ENCODE measurements at regions not wholly inside any gene's neighbourhood (a gene's known extent, or its start where the extent isn't known, plus 50 kb on each side); places are given as distances from the start of the nearest gene placed in this dataset.
A peak's percentile ranks its signal among the peaks of the same experiment; 100 is the strongest.

DNA sequence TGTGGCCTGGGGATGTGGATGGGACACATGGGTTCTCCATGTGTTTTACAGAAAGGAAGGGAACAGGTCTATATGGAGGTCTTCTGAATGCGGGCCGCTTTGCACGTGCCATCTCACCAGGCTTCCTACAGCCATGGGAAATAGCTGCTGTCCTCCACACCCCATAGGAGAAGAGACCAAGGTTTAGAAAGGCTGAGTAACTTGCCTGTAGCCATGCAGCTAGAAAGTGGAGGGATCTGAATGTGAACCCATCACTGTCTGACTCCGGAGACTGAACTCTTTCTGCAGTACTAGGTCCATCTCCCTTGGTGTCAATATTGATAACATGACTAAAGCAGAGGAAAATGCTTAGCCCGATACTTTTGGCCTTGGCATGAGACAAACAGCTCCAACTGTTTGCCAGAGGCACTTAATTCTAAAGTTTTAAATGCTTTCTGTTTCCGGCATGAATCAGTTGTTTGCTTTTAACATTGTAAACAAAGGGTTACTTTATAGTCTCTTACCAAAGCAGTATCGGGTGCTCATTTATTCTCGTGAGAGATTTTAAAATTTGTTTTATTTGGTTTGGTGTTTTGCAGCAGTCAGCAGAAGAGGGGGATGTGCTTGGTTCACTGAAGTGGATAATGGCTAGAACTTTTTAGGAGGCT, 64.8 kb upstream of the LOXL4 start:
- H3K27ac ChIP-seq (ENCODE audit: low read length, poor library complexity, severe bottlenecking), result no peak overlapping the region
- no peak overlapping the region for H3K23ac ChIP-seq (ENCODE audit: low read length in 2 of 2)
- H2BK12ac ChIP-seq (ENCODE audit: low read length in 2 of 2), result peak overlapping the region; percentile 67 to 73
- peak; percentile 82 for DNase-seq
- peak overlapping the region; percentile 71 for H4K91ac ChIP-seq (ENCODE audit: low read length)
- peaks cover 2% of the 10 kb centered on the region for H3K4me1 ChIP-seq (ENCODE audit: control insufficient read depth, insufficient read depth, low read depth, low read length)
- no peak overlapping the region for H3K9ac ChIP-seq (ENCODE audit: low read length)
- H3K4ac ChIP-seq (ENCODE audit: low read depth in 1 of 2, low read length in 2 of 2), result peak overlapping the region in 1 of 2 experiments; percentile 40
- no peaks in the 10 kb centered on the region for H3K79me1 ChIP-seq (replicated peaks; ENCODE audit: low read length, poor library complexity, severe bottlenecking)
- H4K8ac ChIP-seq (ENCODE audit: low read length), result no peak overlapping the region
- no peak overlapping the region for H2BK15ac ChIP-seq (ENCODE audit: low read depth, poor library complexity, severe bottlenecking)
- no peak overlapping the region for H2AFZ ChIP-seq (ENCODE audit: low read depth, low read length)
- H3K14ac ChIP-seq (ENCODE audit: low read length in 2 of 2), result no peak overlapping the region
- peaks cover 4 to 16% of the 10 kb centered on the region in 2 experiments for H3K27me3 ChIP-seq (ENCODE audit: control insufficient read depth in 1 of 2, insufficient read depth in 1 of 2, low read length in 2 of 2)
- H2BK120ac ChIP-seq (ENCODE audit: low read depth, low read length), result peak overlapping the region; percentile 36
- H3K18ac ChIP-seq (ENCODE audit: low read depth in 1 of 2, low read length in 2 of 2), result peak overlapping the region; percentile 74 to 87
- no peak overlapping the region for H3K4me2 ChIP-seq (ENCODE audit: low read length, poor library complexity, severe bottlenecking)
- H2AK5ac ChIP-seq (ENCODE audit: low read length, severe bottlenecking), result no peak overlapping the region
- H3K36me3 ChIP-seq (ENCODE audit: control insufficient read depth in 1 of 2, insufficient read depth in 2 of 2, low read depth in 1 of 2, low read length in 2 of 2), result no peaks in the 10 kb centered on the region
- WGBS, result 8% methylated on average over 5 of the region's 8 CpGs
- no peak overlapping the region for H3K4me3 ChIP-seq (ENCODE audit: insufficient read depth in 1 of 2, low read depth in 1 of 2, low read length in 2 of 2)
- H3K9me3 ChIP-seq (ENCODE audit: control insufficient read depth, low read length), result peaks cover 4% of the 10 kb centered on the region
- H2BK5ac ChIP-seq (ENCODE audit: low read depth, low read length, poor library complexity, severe bottlenecking), result no peak overlapping the region

DNA sequence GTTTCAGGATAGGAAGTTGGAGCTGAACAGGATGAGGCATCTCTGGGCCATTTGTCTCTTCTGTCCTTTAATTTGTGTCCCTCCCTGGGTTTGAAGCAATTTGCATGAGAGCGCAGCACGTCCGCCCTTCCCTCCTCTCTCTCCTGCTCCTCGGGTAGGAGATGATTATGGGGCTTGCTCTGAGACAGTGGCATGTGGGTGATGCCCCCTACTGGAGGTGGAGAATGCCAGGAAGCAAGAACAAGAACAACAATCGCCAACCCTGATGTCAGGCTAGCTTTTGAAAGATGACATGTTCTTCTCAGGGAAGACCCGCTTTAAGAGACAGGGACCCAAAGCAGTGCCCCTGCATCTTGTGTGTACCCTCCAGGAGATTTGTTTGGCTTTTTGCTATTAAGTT, 63.9 kb upstream of the LOXL4 start:
- Histone ChIP-seq H3K4me3 (ENCODE audit: insufficient read depth in 1 of 2, low read depth in 1 of 2, low read length in 2 of 2) (no peak overlapping the region), H3K36me3 (ENCODE audit: control insufficient read depth in 1 of 2, insufficient read depth in 2 of 2, low read depth in 1 of 2, low read length in 2 of 2) (no peaks in the 10 kb centered on the region), H3K79me1 (replicated peaks; ENCODE audit: low read length, poor library complexity, severe bottlenecking) (no peaks in the 10 kb centered on the region), H3K9me3 (ENCODE audit: control insufficient read depth, low read length) (peaks cover 4% of the 10 kb centered on the region), H3K4ac (ENCODE audit: low read depth in 1 of 2, low read length in 2 of 2) (no peak overlapping the region), H2AFZ (ENCODE audit: low read depth, low read length) (no peak overlapping the region), H3K14ac (ENCODE audit: low read length in 2 of 2) (no peak overlapping the region), H3K27ac (ENCODE audit: low read length, poor library complexity, severe bottlenecking) (no peak overlapping the region), H2BK12ac (ENCODE audit: low read length in 2 of 2) (peak overlapping the region; percentile 59 to 66), H3K18ac (ENCODE audit: low read depth in 1 of 2, low read length in 2 of 2) (peak overlapping the region in 1 of 2 experiments; percentile 54), H2BK5ac (ENCODE audit: low read depth, low read length, poor library complexity, severe bottlenecking) (no peak overlapping the region), H3K4me2 (ENCODE audit: low read length, poor library complexity, severe bottlenecking) (no peak overlapping the region), H2BK15ac (ENCODE audit: low read depth, poor library complexity, severe bottlenecking) (no peak overlapping the region), H3K23ac (ENCODE audit: low read length in 2 of 2) (no peak overlapping the region), H2AK5ac (ENCODE audit: low read length, severe bottlenecking) (no peak overlapping the region), H2BK120ac (ENCODE audit: low read depth, low read length) (no peak overlapping the region), H3K9ac (ENCODE audit: low read length) (no peak overlapping the region), H3K4me1 (ENCODE audit: control insufficient read depth, insufficient read depth, low read depth, low read length) (peaks cover 3% of the 10 kb centered on the region), H3K27me3 (ENCODE audit: control insufficient read depth in 1 of 2, insufficient read depth in 1 of 2, low read length in 2 of 2) (peaks cover 12 to 17% of the 10 kb centered on the region in 2 experiments), H4K8ac (ENCODE audit: low read length) (no peak overlapping the region), H4K91ac (ENCODE audit: low read length) (peak overlapping the region; percentile 61)
- WGBS, result 57% methylated on average over 4 of the region's 6 CpGs
- no peak for DNase-seq

DNA sequence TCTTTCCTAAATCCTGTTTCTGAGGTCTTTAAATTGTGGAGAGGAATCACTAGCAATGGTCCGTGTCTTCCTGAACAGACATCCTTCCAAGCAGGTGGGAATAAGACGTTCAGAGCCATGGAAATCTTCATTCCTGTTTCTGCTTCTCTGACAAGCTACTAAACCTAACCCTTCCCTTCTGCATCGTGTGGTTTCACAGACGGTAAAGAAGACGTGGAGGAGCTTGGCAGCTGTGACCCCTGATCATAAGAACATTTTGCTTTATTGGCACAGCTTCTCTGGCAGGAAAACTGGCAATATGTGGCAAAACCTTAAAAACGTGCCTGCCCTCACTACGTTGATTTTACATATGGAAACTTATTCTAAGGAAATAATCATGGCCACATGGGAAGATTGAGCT, 63.0 kb upstream of the LOXL4 start:
- no peak overlapping the region for H3K4ac ChIP-seq (ENCODE audit: low read depth in 1 of 2, low read length in 2 of 2)
- H2BK5ac ChIP-seq (ENCODE audit: low read depth, low read length, poor library complexity, severe bottlenecking), result no peak overlapping the region
- peaks cover 16 to 20% of the 10 kb centered on the region in 2 experiments for H3K27me3 ChIP-seq (ENCODE audit: control insufficient read depth in 1 of 2, insufficient read depth in 1 of 2, low read length in 2 of 2)
- no peaks in the 10 kb centered on the region for H3K79me1 ChIP-seq (replicated peaks; ENCODE audit: low read length, poor library complexity, severe bottlenecking)
- DNase-seq, result no peak
- H3K23ac ChIP-seq (ENCODE audit: low read length in 2 of 2), result no peak overlapping the region
- H3K27ac ChIP-seq (ENCODE audit: low read length, poor library complexity, severe bottlenecking), result no peak overlapping the region
- H3K4me3 ChIP-seq (ENCODE audit: insufficient read depth in 1 of 2, low read depth in 1 of 2, low read length in 2 of 2), result no peak overlapping the region
- H3K36me3 ChIP-seq (ENCODE audit: control insufficient read depth in 1 of 2, insufficient read depth in 2 of 2, low read depth in 1 of 2, low read length in 2 of 2), result no peaks in the 10 kb centered on the region
- H4K91ac ChIP-seq (ENCODE audit: low read length), result peak overlapping the region; percentile 40
- H3K14ac ChIP-seq (ENCODE audit: low read length in 2 of 2), result no peak overlapping the region
- 88% methylated on average over 5 of the region's 7 CpGs for WGBS
- peaks cover 7% of the 10 kb centered on the region for H3K4me1 ChIP-seq (ENCODE audit: control insufficient read depth, insufficient read depth, low read depth, low read length)
- peaks cover 4% of the 10 kb centered on the region for H3K9me3 ChIP-seq (ENCODE audit: control insufficient read depth, low read length)
- no peak overlapping the region for H2BK120ac ChIP-seq (ENCODE audit: low read depth, low read length)
- no peak overlapping the region for H3K18ac ChIP-seq (ENCODE audit: low read depth in 1 of 2, low read length in 2 of 2)
- no peak overlapping the region for H2BK12ac ChIP-seq (ENCODE audit: low read length in 2 of 2)
- no peak overlapping the region for H3K4me2 ChIP-seq (ENCODE audit: low read length, poor library complexity, severe bottlenecking)
- no peak overlapping the region for H4K8ac ChIP-seq (ENCODE audit: low read length)
- H3K9ac ChIP-seq (ENCODE audit: low read length), result no peak overlapping the region
- no peak overlapping the region for H2AK5ac ChIP-seq (ENCODE audit: low read length, severe bottlenecking)
- H2BK15ac ChIP-seq (ENCODE audit: low read depth, poor library complexity, severe bottlenecking), result no peak overlapping the region
- no peak overlapping the region for H2AFZ ChIP-seq (ENCODE audit: low read depth, low read length)

DNA sequence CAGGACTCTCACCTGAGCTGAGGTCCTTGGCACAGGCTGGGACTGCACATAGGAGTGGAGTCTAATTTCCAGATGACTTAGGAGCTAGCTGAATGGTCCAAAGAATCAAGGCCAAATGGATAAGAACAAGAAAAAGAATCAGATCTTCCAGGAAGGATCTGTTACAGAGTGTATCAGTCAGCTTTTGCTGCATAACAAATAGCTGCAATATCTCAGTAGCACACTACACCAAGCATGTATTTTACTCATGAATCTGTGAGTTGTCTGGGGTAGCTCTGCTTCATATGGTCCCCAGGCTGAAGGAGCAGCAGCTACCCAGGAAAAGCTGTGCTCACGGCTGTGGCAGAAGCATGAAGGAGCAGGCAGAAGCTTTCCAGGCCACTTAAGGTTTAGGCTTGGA, 60.6 kb upstream of the LOXL4 start:
- H3K9me3 ChIP-seq (ENCODE audit: control insufficient read depth, low read length), result peaks cover 4% of the 10 kb centered on the region
- H3K4me3 ChIP-seq (ENCODE audit: insufficient read depth in 1 of 2, low read depth in 1 of 2, low read length in 2 of 2), result no peak overlapping the region
- H3K79me1 ChIP-seq (replicated peaks; ENCODE audit: low read length, poor library complexity, severe bottlenecking), result no peaks in the 10 kb centered on the region
- H2BK15ac ChIP-seq (ENCODE audit: low read depth, poor library complexity, severe bottlenecking), result no peak overlapping the region
- H2AK5ac ChIP-seq (ENCODE audit: low read length, severe bottlenecking), result no peak overlapping the region
- H2BK5ac ChIP-seq (ENCODE audit: low read depth, low read length, poor library complexity, severe bottlenecking), result no peak overlapping the region
- H2BK120ac ChIP-seq (ENCODE audit: low read depth, low read length), result no peak overlapping the region
- H3K9ac ChIP-seq (ENCODE audit: low read length), result no peak overlapping the region
- WGBS, result 95% methylated on average over 1 of the region's 1 CpG
- H2AFZ ChIP-seq (ENCODE audit: low read depth, low read length), result no peak overlapping the region
- H2BK12ac ChIP-seq (ENCODE audit: low read length in 2 of 2), result no peak overlapping the region
- no peak for DNase-seq
- no peak overlapping the region for H3K14ac ChIP-seq (ENCODE audit: low read length in 2 of 2)
- no peak overlapping the region for H3K23ac ChIP-seq (ENCODE audit: low read length in 2 of 2)
- H3K27me3 ChIP-seq (ENCODE audit: control insufficient read depth in 1 of 2, insufficient read depth in 1 of 2, low read length in 2 of 2), result peaks cover 16 to 20% of the 10 kb centered on the region in 2 experiments
- no peak overlapping the region for H3K27ac ChIP-seq (ENCODE audit: low read length, poor library complexity, severe bottlenecking)
- no peak overlapping the region for H3K4ac ChIP-seq (ENCODE audit: low read depth in 1 of 2, low read length in 2 of 2)
- no peak overlapping the region for H4K8ac ChIP-seq (ENCODE audit: low read length)
- no peak overlapping the region for H3K18ac ChIP-seq (ENCODE audit: low read depth in 1 of 2, low read length in 2 of 2)
- H4K91ac ChIP-seq (ENCODE audit: low read length), result no peak overlapping the region
- H3K4me2 ChIP-seq (ENCODE audit: low read length, poor library complexity, severe bottlenecking), result no peak overlapping the region
- peaks cover 7% of the 10 kb centered on the region for H3K4me1 ChIP-seq (ENCODE audit: control insufficient read depth, insufficient read depth, low read depth, low read length)
- no peaks in the 10 kb centered on the region for H3K36me3 ChIP-seq (ENCODE audit: control insufficient read depth in 1 of 2, insufficient read depth in 2 of 2, low read depth in 1 of 2, low read length in 2 of 2)
